Glomerular endothelial cell (primary cell): ENCODE measurements at regions not wholly inside any gene's neighbourhood (a gene's known extent, or its start where the extent isn't known, plus 50 kb on each side); places are given as distances from the start of the nearest gene placed in this dataset.

ENCODE experiments used
- DNase-seq: peaks from one replicate; pipeline ENCODE4 v3.0.0-alpha.2; 2011; ENCODE audit warnings: low read depth, low spot score; ENCODE audit errors: extremely low read depth

DNA sequence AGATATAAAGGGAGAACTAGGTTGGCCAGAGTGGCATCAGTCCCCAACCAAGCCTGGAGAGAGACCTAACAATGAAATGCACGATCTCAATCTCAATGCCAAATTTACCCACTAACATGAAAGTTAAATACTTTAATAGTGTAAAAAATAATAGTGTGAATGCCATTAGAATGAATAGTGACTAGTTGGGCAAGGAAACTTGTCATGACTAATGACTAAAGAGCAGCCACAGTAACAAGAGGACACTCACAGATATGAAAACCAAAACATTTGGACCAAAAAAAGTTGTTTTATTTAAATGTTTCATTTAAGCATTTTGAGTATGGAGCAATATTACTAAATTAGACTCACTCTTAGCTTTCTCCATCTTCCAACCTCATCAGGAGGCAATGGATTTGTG is 1853.8 kb downstream of the EFNA5 start:
- no peak for DNase-seq

- no peak for DNase-seq
Measured at GRCh38 chr5:105812304-105812703, 1858.4 kb downstream of the EFNA5 start.

GRCh38 chr5:105807951-105808350 is 1862.8 kb downstream of the EFNA5 start:
- no peak for DNase-seq

DNA sequence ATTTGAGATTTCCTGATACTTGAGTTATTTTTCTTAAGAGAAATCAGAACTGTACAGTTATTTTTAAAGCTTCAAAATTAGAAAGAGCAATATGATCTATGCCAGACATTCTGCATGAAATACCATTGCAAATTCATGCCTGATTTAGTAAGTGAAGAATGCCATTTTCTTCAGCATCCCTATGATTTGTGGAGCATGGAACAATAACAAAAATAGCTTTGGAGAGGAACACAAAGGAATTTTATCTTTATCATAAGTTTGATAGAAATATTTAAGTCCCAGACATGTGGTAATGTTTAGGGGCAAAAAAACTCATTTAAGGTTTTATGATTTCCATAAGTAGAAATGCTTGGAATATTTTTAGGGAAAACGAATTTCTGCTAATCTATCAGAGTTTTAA is 1863.4 kb downstream of the EFNA5 start:
- DNase-seq = no peak

DNA sequence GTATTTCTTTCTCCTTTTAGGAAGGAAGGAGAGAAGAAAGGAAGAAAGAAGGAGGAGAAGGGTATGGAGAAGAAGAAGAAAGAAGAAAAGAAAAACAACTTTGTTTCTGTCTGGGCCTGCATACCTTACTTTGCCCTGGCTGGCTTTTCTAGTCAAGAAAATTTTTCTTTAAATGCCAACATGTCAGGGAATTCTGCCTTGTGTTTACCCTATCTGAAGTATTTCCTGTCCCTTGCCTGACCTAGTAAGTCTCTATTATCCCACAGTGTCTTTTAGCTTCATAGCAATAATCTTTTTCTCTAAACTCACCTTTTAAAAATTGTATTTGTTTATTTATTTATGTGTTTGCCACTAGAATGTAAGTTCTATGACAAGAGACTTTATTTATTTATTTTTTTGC is 1864.1 kb downstream of the EFNA5 start:
- DNase-seq = no peak

- DNase-seq = no peak
Measured at GRCh38 chr5:105803431-105803830, 1867.3 kb downstream of the EFNA5 start.

GRCh38 chr5:105794578-105794977 is 1876.2 kb downstream of the EFNA5 start:
- no peak for DNase-seq

GRCh38 chr5:105789246-105789645 is 1881.5 kb downstream of the EFNA5 start:
- no peak for DNase-seq

GRCh38 chr5:105783811-105784210 is 1886.9 kb downstream of the EFNA5 start:
- no peak for DNase-seq

GRCh38 chr5:105782501-105782900 is 1888.2 kb downstream of the EFNA5 start:
- DNase-seq = no peak

GRCh38 chr5:105773241-105773640 is 1897.5 kb downstream of the EFNA5 start:
- no peak for DNase-seq

DNA sequence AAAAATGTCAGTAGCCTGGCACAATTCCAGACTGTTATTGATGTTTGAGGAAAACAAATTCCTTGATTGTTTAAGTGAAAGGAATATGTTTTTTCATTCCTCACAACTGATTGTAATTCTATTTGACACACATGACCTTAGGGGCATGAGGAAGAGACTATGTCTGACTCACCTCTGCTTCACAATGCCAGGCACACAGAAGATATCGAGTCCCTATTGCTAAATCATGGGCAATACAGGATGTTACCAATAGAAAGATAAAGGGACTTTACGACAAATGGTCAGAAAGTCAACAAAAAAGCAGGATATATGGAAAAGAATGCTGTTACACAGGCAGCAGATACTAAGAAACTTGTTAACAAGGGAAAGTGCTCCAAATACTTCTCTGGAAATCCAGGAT is 1903.5 kb downstream of the EFNA5 start:
- DNase-seq = peak; percentile 0

- DNase-seq = no peak
Measured at GRCh38 chr5:105762728-105763127, 1908.0 kb downstream of the EFNA5 start.

GRCh38 chr5:105754056-105754455 is 1916.7 kb downstream of the EFNA5 start:
- no peak for DNase-seq

- no peak for DNase-seq
Measured at GRCh38 chr5:105752801-105753200, 1917.9 kb downstream of the EFNA5 start.

DNA sequence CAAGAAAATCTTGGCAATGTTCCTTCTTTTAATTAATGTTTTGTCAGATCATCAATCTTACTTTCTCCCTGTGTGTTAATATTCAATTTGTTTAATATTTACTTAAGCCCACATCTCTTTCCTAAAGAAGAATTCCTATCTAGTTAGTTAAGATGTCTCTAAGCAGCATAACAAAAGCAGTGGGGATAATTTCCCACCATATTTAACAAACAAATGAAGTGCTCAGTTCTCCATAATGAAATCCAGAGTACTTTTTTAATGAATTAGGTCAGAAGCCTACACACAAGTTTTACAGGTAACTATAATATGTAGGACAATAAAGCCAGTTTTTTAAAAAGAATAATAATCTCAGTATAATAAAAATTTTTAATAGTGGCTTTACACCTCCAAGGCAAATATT is 1918.8 kb downstream of the EFNA5 start:
- no peak for DNase-seq

DNA sequence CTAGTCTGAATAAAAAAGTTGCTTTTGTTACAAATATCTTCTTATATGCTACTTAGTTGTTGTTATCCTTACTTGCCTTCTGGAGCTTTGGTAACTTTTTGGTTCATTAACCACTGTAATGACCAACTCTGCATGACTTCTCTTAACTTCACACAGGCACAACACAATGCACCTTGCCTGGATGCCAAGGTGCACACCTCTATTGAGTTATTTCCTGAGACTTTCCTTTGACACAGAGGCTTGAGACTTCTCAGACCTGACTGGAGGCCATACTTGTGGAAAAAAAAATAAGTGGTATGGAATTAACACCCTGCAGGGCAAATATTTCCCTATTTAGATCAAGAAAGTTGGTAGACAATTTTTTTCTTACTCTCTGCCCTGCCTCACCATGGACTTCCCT is 1925.6 kb downstream of the EFNA5 start:
- no peak for DNase-seq

- no peak for DNase-seq
Measured at GRCh38 chr5:105740242-105740641, 1930.5 kb downstream of the EFNA5 start.

DNA sequence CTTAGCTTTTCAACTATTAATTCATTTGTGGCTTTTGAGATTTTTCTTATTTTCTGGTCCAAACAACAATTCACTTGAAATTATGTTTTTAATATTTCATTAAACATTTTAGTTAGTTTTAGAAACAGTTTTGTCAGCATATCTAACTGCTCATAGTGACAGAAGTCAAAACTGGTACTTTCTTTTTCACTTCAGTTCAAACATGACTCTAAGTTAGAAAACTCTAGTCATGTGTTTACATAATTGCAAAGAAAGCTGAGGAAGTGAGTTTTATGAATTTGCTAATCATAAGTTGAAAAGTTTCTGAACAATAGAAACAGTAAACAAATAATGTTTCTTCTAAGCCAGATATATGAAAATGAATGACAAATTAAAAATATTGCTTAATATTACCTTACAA is 1931.0 kb downstream of the EFNA5 start:
- DNase-seq = no peak

DNA sequence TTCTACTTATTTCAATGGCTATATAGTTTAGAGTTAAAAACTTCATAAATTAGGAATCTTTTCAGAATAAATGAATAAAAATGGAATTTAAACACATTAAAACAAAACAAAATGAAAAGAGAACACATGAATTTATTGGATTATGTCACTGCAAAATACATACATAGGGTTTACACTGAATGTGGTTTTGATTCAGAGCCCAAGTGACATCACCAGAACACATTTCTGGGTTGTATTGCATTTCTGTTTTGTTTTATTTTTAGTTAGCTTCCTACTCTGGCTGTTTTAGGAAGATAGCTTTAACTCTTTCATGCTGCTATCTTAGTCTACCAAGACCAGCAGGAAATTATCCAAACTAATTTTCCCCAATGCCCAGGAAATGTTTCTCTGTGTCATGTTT is 1935.0 kb downstream of the EFNA5 start:
- no peak for DNase-seq

DNA sequence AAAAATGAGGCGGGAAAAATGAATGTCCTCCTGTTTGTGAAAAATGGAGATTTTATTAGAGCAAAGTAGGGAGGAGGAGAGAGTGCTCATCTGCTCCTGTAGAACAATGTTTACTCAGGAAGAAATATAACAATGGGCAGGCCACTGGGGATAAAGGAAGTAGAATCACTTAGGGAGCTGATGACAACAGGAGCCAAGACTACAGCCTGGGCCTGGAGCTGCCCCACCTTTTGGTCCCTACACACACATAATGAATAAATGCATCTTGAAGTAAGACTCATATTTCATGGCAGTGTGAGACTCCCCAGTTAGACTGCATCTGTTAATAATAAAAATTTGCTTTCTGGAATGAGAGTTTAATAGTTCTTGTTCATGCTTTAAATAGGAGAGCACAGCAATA is 1939.8 kb downstream of the EFNA5 start:
- DNase-seq = no peak

DNA sequence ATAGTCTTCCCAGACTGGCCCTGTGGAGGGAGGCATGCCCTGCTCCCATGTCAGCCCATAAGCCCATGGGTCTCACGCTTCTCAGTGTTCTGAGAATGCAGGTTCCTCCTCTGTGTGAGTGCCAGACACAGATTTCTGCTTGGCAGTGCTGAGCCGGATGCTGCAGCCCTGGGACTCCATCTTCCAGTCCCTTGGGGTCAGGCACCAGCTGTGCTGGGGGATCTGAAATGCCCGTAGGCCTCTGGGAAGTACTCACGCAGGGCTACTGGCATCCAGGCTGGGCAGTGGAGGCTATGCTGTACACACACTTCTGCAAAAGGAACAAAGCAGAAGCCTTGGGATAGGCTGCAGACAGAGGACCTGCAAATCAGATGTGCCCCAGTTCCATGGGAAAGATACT is 1944.6 kb downstream of the EFNA5 start:
- DNase-seq = no peak

DNA sequence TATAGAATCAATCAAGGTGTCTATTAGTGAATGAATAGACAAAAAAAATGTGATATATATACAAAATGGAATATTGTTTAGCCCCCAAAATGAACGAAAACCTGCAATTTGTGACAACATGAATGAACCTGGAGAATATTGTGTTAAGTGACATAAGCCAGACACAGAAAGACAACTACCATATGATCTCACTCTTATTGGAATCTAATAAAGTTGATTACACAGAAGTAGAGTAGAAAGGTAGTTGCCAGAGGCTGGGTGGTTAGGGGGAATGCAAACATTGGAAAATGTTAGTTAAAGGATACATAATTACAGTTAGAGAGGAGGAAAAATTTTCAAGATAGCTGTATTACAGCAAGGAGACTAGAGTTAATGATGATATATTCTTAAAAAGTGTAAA is 1962.3 kb downstream of the EFNA5 start:
- no peak for DNase-seq

DNA sequence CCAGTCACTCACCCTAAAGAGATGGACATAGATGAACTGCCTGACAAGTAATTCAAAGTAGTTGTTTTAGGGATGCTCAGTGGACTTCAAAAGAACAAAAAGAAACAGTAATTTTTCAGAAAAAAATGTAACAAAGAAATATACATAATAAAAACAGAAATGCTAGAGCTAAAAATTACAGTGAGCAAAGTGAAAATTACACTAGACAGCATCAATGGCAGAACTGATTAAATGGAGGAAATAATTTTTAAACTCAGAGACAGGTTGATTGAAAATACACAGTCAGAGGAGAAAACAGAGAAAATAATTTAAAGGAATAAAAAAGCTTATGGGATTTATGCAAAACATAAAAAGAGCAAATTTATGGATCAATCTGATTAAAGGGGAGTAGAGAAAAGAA is 1968.4 kb downstream of the EFNA5 start:
- no peak for DNase-seq
